GM21447 (cell line): ENCODE measurements at regions not wholly inside any gene's neighbourhood (a gene's known extent, or its start where the extent isn't known, plus 50 kb on each side); places are given as distances from the start of the nearest gene placed in this dataset.
"Not testable (repeated sequence)": the region's sequence is repeated elsewhere in the genome, so short reads cannot be mapped to it uniquely, and the experiment has no call there.

ENCODE experiments used
- ATAC-seq: cut with Tn5 transposase; IDR thresholded peaks from one replicate; pipeline ENCODE4 v1.9.1; 2021; ENCODE audit not compliant: unreplicated experiment

GRCh38 chr15:38852188-38852587 lies 287.6 kb upstream of the RASGRP1 start:
- not testable (repeated sequence) for ATAC-seq

GRCh38 chr15:38853608-38854007 lies 289.0 kb upstream of the RASGRP1 start:
- no peak for ATAC-seq

- no peak for ATAC-seq
Measured at GRCh38 chr15:38854506-38854905, 289.9 kb upstream of the RASGRP1 start.

GRCh38 chr15:38857814-38858213 lies 293.2 kb upstream of the RASGRP1 start:
- no peak for ATAC-seq

GRCh38 chr15:38859574-38859973 lies 295.0 kb upstream of the RASGRP1 start:
- no peak for ATAC-seq

- ATAC-seq: no peak
Measured at GRCh38 chr15:38860253-38860652, 295.6 kb upstream of the RASGRP1 start.

- ATAC-seq: no peak
Measured at GRCh38 chr15:38860674-38861073, 296.1 kb upstream of the RASGRP1 start.

GRCh38 chr15:38861108-38861507 lies 296.5 kb upstream of the RASGRP1 start:
- no peak for ATAC-seq

GRCh38 chr15:38862099-38862498 lies 297.5 kb upstream of the RASGRP1 start:
- no peak for ATAC-seq

GRCh38 chr15:38863381-38863780 lies 298.8 kb upstream of the RASGRP1 start:
- no peak for ATAC-seq

GRCh38 chr15:38864122-38864521 lies 299.5 kb upstream of the RASGRP1 start:
- no peak for ATAC-seq

GRCh38 chr15:38864827-38865581 lies 300.4 kb upstream of the RASGRP1 start:
- ATAC-seq: no peak

GRCh38 chr15:38867556-38867955 lies 302.9 kb upstream of the RASGRP1 start:
- no peak for ATAC-seq

GRCh38 chr15:38868326-38869114 lies 303.9 kb upstream of the RASGRP1 start:
- ATAC-seq: no peak

- ATAC-seq: no peak
Measured at GRCh38 chr15:38871638-38872037, 307.0 kb upstream of the RASGRP1 start.

GRCh38 chr15:38872732-38873131 lies 308.1 kb upstream of the RASGRP1 start:
- ATAC-seq: no peak

GRCh38 chr15:38873158-38873557 lies 308.5 kb upstream of the RASGRP1 start:
- ATAC-seq: no peak

- no peak for ATAC-seq
Measured at GRCh38 chr15:38874464-38874863, 309.9 kb upstream of the RASGRP1 start.

GRCh38 chr15:38876211-38876610 lies 311.6 kb upstream of the RASGRP1 start:
- ATAC-seq: no peak

GRCh38 chr15:38876621-38877020 lies 312.0 kb upstream of the RASGRP1 start:
- ATAC-seq: no peak

- ATAC-seq: no peak
Measured at GRCh38 chr15:38877471-38877870, 312.9 kb upstream of the RASGRP1 start.

- ATAC-seq: no peak
Measured at GRCh38 chr15:38878026-38878425, 313.4 kb upstream of the RASGRP1 start.
